ENCODE measurements at regions not wholly inside any gene's neighbourhood (a gene's known extent, or its start where the extent isn't known, plus 50 kb on each side); places are given as distances from the start of the nearest gene placed in this dataset.

- TF ChIP-seq CTCF (conservative IDR thresholded peaks at IDR 0.05 in 1 of 2, IDR thresholded peaks at IDR 0.05 in 1 of 2; ENCODE audit: low read depth in 1 of 2, low read length in 2 of 2): no peak
- TF ChIP-seq EZH2 (IDR thresholded peaks at IDR 0.05; ENCODE audit: low read length, missing control alignments): no peak
Observed at GRCh38 chr7:131057015-131057793, 270.5 kb upstream of the MKLN1 start.
